GM21390 (cell line): ENCODE measurements at regions not wholly inside any gene's neighbourhood (a gene's known extent, or its start where the extent isn't known, plus 50 kb on each side); places are given as distances from the start of the nearest gene placed in this dataset.
"Not testable (repeated sequence)": the region's sequence is repeated elsewhere in the genome, so short reads cannot be mapped to it uniquely, and the experiment has no call there.

Experiments
- ATAC-seq: cut with Tn5 transposase; IDR thresholded peaks from one replicate; pipeline ENCODE4 v1.9.1; 2021; ENCODE audit not compliant: unreplicated experiment

DNA sequence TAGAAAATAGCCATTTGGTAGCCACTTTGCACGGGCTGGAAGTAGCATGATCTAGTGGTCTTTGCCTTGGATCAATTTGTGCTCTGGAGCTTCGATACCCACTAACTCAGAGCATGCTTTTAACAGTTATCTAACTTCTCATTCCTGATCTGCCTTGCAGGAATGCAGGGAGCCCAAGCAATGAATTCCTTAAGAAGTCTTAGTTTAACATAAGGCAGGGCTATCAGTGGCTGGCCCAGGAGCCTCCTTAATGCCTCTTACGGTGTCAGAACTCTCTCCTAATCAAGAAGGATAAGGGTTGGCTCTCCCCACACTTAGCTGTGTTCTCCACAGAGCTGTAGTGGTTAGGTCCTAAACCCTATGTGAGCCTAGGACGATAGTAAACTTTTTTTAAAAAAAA is 95.8 kb upstream of the TBCA start:
- no peak for ATAC-seq

DNA sequence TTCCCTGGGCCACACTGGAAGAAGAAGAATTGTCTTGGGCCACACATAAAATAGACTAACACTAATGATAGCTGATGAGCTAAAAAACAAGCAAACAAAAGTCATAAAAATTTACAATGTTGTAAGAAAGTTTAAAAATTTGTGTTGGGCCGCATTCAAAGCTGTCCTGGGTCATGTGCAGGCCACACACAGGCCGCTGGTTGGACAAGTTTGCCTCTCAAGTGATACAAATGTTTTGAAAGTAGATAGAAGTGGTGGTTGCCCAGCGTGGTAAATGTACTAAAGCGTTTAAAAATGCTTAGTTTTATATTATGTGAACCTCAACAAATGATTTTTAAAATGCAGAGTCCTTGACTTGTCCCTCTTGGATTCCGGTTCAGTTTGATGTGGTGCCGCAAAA is 94.9 kb upstream of the TBCA start:
- ATAC-seq = no peak

DNA sequence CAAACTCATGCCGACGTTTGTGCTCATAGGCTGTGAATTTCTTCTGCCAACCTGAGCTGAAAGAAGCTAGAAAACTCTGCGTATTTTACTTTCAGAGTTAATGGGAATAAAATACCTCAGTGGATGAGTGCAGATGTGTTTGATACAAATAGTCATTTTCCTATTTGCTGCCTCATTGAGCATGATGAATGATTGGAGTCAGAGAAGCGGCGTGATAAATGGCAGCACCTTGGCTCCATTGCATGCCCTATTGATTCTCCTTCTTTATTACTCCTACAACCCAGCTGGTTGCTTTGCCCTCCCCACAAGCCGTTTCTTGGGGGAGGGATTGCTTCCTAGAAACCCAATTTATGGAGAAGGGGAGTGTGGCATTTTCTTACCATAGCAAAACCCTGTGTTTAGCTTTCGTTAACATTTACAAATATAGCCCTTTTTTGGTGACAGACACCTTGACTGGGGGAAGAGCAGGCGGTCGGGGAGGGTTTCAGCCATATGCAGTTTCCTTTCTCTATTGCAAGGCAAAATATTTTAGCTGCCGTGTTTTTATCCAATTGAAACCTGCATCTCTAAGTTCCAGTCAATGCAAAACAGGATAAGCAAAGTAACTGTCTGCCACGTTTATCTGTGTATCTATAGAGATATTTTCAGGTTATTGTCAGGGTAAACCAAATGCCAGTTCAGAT is 93.1 kb upstream of the TBCA start:
- no peak for ATAC-seq

- no peak for ATAC-seq
Observed at GRCh38 chr5:77867914-77868313, 91.8 kb upstream of the TBCA start.

- no peak for ATAC-seq
Observed at GRCh38 chr5:77867194-77867691, 91.1 kb upstream of the TBCA start.

DNA sequence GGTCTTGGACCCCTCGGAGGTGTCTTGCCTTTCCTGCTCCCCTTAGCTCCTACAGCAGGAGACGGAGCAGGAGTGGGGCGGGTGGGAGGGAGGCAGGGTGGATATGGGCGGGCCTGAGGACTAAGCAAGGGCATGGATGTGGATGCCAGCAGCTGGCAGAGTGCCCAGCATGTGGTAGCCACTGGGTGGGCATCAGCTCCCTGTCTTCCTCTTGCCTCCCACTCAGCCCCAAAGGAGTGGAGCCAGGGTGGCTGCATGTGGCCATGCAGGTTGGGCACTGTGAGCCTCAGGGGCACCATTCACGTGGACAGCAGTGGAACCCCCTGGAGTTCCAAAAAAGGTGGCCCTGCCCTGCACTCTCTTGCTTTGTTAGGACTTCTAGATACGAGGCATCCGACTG is 90.1 kb upstream of the TBCA start:
- no peak for ATAC-seq

DNA sequence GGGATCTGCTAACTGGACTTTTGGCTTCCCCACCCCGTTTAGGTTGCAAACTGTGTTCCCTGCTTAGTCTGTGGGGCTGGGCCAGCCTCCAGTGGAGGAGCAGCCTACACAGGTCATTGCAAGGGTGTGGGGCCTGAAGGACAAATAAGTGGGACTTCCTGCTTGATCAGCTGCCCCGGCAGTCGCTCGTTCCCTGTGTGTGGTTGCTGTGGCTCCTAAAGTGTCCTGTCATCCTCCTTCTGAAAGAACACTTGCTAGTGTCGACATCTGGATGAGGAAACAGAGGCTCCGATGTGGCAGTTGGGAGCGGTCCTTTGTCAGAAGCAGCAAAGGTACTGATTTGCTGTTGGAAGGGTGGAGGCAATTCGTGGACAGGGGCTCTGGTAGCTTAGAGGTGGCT is 88.9 kb upstream of the TBCA start:
- no peak for ATAC-seq

- no peak for ATAC-seq
Observed at GRCh38 chr5:77863181-77863580, 87.0 kb upstream of the TBCA start.

DNA sequence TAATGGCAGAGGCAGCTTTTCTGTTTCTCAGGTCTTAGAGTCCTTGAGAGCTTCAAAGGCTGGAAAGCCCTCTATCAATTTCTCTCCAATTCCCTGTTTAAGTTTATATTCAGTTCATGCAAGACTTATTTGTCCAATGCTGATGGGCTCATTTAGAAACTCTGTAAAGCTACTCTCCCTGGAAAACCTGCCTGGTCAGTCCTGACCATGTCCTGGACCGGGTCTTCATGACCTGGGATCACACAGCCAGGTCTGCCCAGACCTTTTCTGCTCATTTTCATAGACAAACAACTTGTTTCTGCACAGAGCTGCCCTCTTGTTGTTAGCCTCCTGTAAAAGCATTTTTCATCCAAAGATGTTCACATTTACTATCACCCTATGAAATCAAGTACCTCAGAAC is 85.4 kb upstream of the TBCA start:
- ATAC-seq = no peak

DNA sequence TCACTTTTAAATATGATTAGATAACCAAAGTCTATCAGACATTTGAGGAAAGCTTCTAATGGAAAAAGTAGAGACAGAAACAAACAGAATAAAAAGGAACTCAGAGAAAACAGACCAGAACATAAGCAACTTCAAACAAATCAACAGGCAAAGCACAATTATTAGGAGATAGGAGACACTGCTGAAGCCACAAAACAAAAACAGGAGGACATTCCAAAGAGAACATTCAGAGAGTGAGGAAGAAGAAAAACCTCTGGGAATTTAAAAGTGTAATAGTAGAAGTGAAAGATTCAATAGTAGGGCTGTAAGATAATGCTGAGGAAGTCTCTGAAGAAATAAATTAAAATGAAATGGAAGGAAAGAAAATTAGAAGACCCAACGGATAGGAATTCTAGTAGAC is 83.2 kb upstream of the TBCA start:
- ATAC-seq = no peak

GRCh38 chr5:77858678-77859077 is 82.5 kb upstream of the TBCA start:
- not testable (repeated sequence) for ATAC-seq

GRCh38 chr5:77855369-77855768 is 79.2 kb upstream of the TBCA start:
- ATAC-seq = no peak

DNA sequence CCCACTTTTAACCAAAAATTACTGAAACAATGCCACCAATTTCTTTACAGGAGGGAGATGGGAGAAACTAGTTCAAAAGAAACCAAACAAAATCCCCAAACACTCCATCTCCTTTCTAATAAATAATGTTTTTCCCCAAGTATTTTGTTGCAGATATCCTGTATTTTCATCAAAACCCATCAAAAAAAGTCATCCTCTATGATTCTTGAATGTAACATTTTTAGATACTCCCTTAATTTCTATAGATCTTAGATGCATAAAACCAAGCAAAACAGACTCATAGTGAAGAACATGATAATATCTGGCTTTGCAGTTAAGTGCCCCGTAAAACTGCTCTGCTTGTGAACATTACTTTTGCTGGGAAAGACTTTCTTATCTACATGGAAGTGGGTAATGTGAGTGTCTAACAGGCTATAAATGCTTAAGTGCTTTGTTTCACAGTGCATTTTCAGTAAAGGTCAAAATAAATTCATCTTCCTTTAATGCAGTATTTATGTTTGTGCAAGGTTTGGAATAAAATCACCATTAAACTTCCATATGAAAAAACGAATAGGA is 77.3 kb upstream of the TBCA start:
- ATAC-seq = no peak

DNA sequence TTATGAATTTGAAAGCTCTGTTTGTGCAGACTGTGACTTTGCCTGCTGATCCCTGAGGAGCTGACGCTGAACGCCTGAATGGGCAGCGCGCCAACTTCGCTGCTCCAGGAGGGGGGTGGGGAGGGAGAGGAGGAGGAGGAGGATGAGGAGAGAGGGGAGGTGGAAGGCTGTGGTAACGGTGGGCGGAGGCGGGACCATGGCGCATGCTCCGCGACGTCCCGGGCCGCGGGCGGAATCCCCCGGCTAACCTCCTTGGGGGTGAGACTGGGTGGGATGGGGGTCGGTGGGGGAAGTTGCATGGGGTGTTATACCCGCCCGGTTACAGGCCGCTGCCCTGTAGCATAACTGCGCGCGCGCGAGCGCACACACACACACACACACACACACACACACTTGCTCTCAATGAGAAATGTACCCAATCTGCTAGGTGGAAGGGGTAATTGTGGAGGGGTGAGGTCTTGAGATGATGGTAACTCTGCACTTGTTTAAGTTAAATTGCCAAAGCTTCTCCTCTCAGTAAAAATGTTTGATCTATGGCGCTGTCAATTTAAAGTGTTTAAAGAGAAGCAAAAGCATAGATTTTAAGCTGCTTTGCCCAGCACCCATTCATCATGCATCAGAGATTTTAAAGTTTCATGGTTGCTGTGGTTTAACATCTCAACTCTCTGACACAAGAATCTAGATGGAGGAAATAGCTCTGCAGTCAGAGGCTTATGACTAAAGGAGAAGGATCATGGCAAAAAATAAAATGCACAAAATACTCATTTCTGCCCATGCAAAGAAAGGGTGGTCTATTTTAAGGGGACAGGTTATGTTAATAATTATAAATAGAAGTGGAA is 76.6 kb upstream of the TBCA start:
- peak; percentile 67 for ATAC-seq

- ATAC-seq = no peak
Observed at GRCh38 chr5:77852068-77852513, 76.0 kb upstream of the TBCA start.

GRCh38 chr5:77851176-77852067 is 75.3 kb upstream of the TBCA start:
- no peak for ATAC-seq

- no peak for ATAC-seq
Observed at GRCh38 chr5:77850536-77851175, 74.5 kb upstream of the TBCA start.

DNA sequence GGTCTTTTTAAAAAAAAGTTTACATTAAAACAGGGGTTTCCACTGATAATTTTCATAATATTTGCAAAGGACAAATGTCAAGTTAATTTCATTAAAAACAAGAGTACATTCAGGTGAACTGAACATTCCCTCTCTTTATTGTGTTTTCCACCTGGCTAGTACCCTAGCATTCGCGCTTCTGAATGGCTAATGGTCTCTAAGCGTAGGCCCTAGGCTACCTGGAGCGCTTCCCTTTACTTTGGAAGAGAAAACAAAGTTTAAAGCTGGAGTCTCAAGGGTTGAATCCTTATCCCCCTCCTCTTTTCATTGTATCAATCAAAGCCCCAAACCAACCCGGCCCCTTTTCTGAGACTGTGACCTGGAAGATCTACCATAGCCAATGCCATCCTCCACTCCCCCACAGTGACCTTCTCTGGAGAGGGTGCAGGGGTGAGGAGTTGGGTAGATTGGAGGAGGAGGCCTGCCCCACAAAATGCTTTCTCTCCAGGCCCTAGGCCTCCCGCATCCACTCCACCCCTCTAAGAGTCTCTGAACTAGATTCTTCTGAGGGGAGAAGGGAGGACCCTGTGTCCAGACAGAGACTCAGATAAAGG is 73.3 kb upstream of the TBCA start:
- ATAC-seq = no peak

GRCh38 chr5:77847814-77848290 is 71.7 kb upstream of the TBCA start:
- no peak for ATAC-seq

GRCh38 chr5:77847129-77847460 is 71.0 kb upstream of the TBCA start:
- ATAC-seq = no peak
